ENCODE measurements at regions not wholly inside any gene's neighbourhood (a gene's known extent, or its start where the extent isn't known, plus 50 kb on each side); places are given as distances from the start of the nearest gene placed in this dataset.

- peak; percentile 86 for DNase-seq (ENCODE audit: low spot score)
Observed at GRCh38 chr20:59495894-59496510, 108.3 kb upstream of the PHACTR3 start.

- DNase-seq (ENCODE audit: low spot score), result no peak
Observed at GRCh38 chr20:59498291-59498690, 106.0 kb upstream of the PHACTR3 start.

GRCh38 chr20:59499863-59500262 is 104.5 kb upstream of the PHACTR3 start:
- DNase-seq (ENCODE audit: low spot score), result no peak

- no peak for DNase-seq (ENCODE audit: low spot score)
Observed at GRCh38 chr20:59508729-59509128, 95.6 kb upstream of the PHACTR3 start.

- no peak for DNase-seq (ENCODE audit: low spot score)
Observed at GRCh38 chr20:59512651-59513050, 91.7 kb upstream of the PHACTR3 start.

- DNase-seq (ENCODE audit: low spot score), result no peak
Observed at GRCh38 chr20:59514554-59514953, 89.8 kb upstream of the PHACTR3 start.

GRCh38 chr20:59515013-59515905 is 89.1 kb upstream of the PHACTR3 start:
- peak; percentile 89 for DNase-seq (ENCODE audit: low spot score)

- no peak for DNase-seq (ENCODE audit: low spot score)
Observed at GRCh38 chr20:59515906-59516209, 88.5 kb upstream of the PHACTR3 start.

GRCh38 chr20:59518881-59519706 is 85.2 kb upstream of the PHACTR3 start:
- peak; percentile 60 for DNase-seq (ENCODE audit: low spot score)

GRCh38 chr20:59519707-59520014 is 84.7 kb upstream of the PHACTR3 start:
- DNase-seq (ENCODE audit: low spot score), result no peak

GRCh38 chr20:59520814-59521213 is 83.5 kb upstream of the PHACTR3 start:
- DNase-seq (ENCODE audit: low spot score), result no peak

- DNase-seq (ENCODE audit: low spot score), result peak; percentile 87
Observed at GRCh38 chr20:59525500-59526241, 78.7 kb upstream of the PHACTR3 start.

GRCh38 chr20:59526242-59527225 is 77.8 kb upstream of the PHACTR3 start:
- no peak for DNase-seq (ENCODE audit: low spot score)

- DNase-seq (ENCODE audit: low spot score), result no peak
Observed at GRCh38 chr20:59530782-59531181, 73.6 kb upstream of the PHACTR3 start.

GRCh38 chr20:59537991-59538390 is 66.3 kb upstream of the PHACTR3 start:
- DNase-seq (ENCODE audit: low spot score), result no peak

- no peak for DNase-seq (ENCODE audit: low spot score)
Observed at GRCh38 chr20:59547596-59547995, 56.7 kb upstream of the PHACTR3 start.
